Upper lobe of left lung (tissue), 6 donors: ENCODE measurements at regions not wholly inside any gene's neighbourhood (a gene's known extent, or its start where the extent isn't known, plus 50 kb on each side); places are given as distances from the start of the nearest gene placed in this dataset.

Experiments
- ATAC-seq, 2 donors: fragments of 200-7000 bp; cut with Tn5 transposase; one replicate each; pipeline ENCODE4 v1.9.1; 2022; ENCODE audit warnings: mild to moderate bottlenecking in 2 of 2, moderate library complexity in 2 of 2; ENCODE audit not compliant: low FRiP score in 2 of 2
- DNase-seq, 2 donors: peaks; one replicate each; pipeline ENCODE4 v3.0.0-alpha.2; 2019 to 2020
- H3K27ac ChIP-seq, 4 donors: fragments of 200-600 bp; sonication (generic); one replicate each; pipeline ENCODE4 v1.5.1; 2016 to 2019
- H3K27me3 ChIP-seq, 4 donors: fragments of 200-600 bp; sonication (generic); one replicate each; pipeline ENCODE4 v1.5.1; 2017 to 2019
- H3K36me3 ChIP-seq, 4 donors: fragments of 200-600 bp; sonication (generic); one replicate each; pipeline ENCODE4 v1.5.1; 2016 to 2019
- H3K4me1 ChIP-seq, 4 donors: fragments of 200-600 bp; sonication (generic); one replicate each; pipeline ENCODE4 v1.5.1; 2018 to 2019
- H3K4me3 ChIP-seq, 4 donors: fragments of 200-600 bp; sonication (generic); one replicate each; pipeline ENCODE4 v1.5.1; 2017 to 2019; ENCODE audit warnings: mild to moderate bottlenecking in 2 of 4, moderate library complexity in 1 of 4
- H3K9me3 ChIP-seq, 4 donors: fragments of 200-600 bp; sonication (generic); one replicate each; pipeline ENCODE4 v1.5.1; 2018 to 2019
- CTCF ChIP-seq, 6 experiments: fragments of 450-650 bp in 4 of 6; fragments of 200-600 bp in 2 of 6; sonication (generic) in 2 of 6; IDR thresholded peaks; one replicate each; pipeline ENCODE4 v1.5.1; 2016 to 2019; ENCODE audit warnings: antibody characterized with exemption in 6 of 6
- EP300 ChIP-seq, 4 donors: sonication (generic); formaldehyde crosslinking; IDR thresholded peaks; one replicate each; pipeline ENCODE4 v1.5.1; 2017; ENCODE audit warnings: antibody characterized with exemption in 4 of 4, control low read depth in 2 of 4
- POLR2A ChIP-seq, 4 donors: fragments of 450-650 bp; IDR thresholded peaks; one replicate each; pipeline ENCODE4 v1.5.1; 2016 to 2017; ENCODE audit warnings: antibody characterized with exemption in 4 of 4, mild to moderate bottlenecking in 2 of 4
- POLR2AphosphoS5 ChIP-seq, 2 donors: sonication (generic); formaldehyde crosslinking; IDR thresholded peaks; one replicate each; pipeline ENCODE4 v1.5.1; 2017; ENCODE audit warnings: antibody characterized with exemption in 2 of 2
- WGBS, 2 donors: methylation state at CpG; one replicate each; pipeline ENCODE4 v1.1.5; 2017 to 2018; 5-methylcytosine and 5-hydroxymethylcytosine counted together
- donor health status: DM: no; HTN: no; CAD: no; lungs with moderate emphysema.
- donor health status: DM: no; HTN: yes; CAD: no; lungs with severe emphysema.

GRCh38 chr2:220502539-220502938 lies 875.1 kb downstream of the SLC4A3 start:
- DNase-seq, result no peak
- WGBS, 2 donors, result 95 to 96% methylated on average over 3 of the region's 3 CpGs
- Histone ChIP-seq H3K27me3 (no peaks in the 10 kb centered on the region), H3K27ac (no peak overlapping the region), H3K9me3 (no peaks in the 10 kb centered on the region), H3K4me3 (no peak overlapping the region), H3K4me1 (peaks cover 0 to 3% (median 0%) of the 10 kb centered on the region in 4 donors), H3K36me3 (no peaks in the 10 kb centered on the region)
- no peak for TF ChIP-seq POLR2AphosphoS5 (IDR thresholded peaks at IDR 0.05)
- TF ChIP-seq EP300 (IDR thresholded peaks at IDR 0.05), result no peak
- no peak for TF ChIP-seq POLR2A (IDR thresholded peaks at IDR 0.05)
- no peak for TF ChIP-seq CTCF (IDR thresholded peaks at IDR 0.05)
- no peak for ATAC-seq

DNA sequence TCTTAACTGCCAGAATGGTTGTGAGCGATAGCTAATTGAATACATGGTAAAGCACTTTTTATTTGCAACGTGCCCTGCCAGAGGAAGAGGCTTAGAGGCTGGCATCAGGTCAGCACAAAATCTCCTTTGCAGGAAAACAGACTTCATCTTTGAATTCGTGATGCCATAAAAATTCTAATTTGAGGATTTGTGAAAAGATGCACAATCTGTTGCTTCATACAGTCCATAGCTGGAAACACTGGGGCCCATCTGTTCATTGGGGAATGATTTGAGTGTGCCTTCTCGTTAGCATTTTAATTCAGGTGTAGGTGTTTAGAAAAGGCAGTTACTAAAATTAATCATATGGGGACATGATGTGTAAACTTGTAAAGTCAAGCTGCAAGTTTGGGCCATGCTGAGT lies 876.0 kb downstream of the SLC4A3 start:
- Histone ChIP-seq H3K27ac (no peak overlapping the region), H3K9me3 (no peaks in the 10 kb centered on the region), H3K27me3 (no peaks in the 10 kb centered on the region), H3K4me3 (no peak overlapping the region), H3K36me3 (no peaks in the 10 kb centered on the region), H3K4me1 (peaks cover 0 to 3% (median 0%) of the 10 kb centered on the region in 4 donors)
- TF ChIP-seq POLR2A (IDR thresholded peaks at IDR 0.05), result no peak
- no peak for TF ChIP-seq EP300 (IDR thresholded peaks at IDR 0.05)
- no peak for TF ChIP-seq POLR2AphosphoS5 (IDR thresholded peaks at IDR 0.05)
- TF ChIP-seq CTCF (IDR thresholded peaks at IDR 0.05), result no peak
- no peak for ATAC-seq
- WGBS, 2 donors, result 77 to 80% methylated on average over 4 of the region's 4 CpGs
- DNase-seq, result no peak

DNA sequence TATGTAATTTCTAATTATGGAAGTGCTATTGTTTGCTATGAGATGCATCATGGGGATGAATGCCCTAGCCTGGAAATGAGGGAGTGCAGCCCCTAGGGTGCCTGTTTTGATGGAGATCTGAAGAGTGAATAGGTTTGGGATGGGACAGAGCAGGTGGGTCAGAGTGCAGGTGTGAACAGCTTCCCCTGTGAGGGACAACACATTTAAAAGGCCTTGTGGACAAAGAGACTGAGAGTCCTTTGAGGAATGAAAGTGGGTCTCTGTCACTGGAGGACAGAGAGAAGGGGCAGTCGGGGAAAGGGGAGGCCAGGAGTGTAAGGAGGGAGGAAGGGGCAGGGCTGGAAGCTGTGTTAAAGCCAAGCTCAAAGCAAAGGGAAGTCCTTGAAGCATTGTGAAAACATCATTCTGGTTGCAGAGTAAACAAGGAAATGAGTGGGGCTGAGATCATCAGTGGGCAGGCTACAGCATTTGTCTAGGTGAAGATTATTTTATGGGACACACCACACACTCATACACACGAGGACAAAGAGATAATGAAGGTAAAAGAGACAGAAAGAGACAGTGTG lies 877.6 kb downstream of the SLC4A3 start:
- Histone ChIP-seq H3K9me3 (no peaks in the 10 kb centered on the region), H3K27ac (no peak overlapping the region), H3K4me1 (peaks cover 0 to 3% (median 0%) of the 10 kb centered on the region in 4 donors), H3K4me3 (no peak overlapping the region), H3K27me3 (no peaks in the 10 kb centered on the region), H3K36me3 (no peaks in the 10 kb centered on the region)
- DNase-seq (no peak), ATAC-seq (no peak)
- TF ChIP-seq POLR2AphosphoS5 (IDR thresholded peaks at IDR 0.05), result no peak
- TF ChIP-seq POLR2A (IDR thresholded peaks at IDR 0.05), result no peak
- no peak for TF ChIP-seq EP300 (IDR thresholded peaks at IDR 0.05)
- no peak for TF ChIP-seq CTCF (IDR thresholded peaks at IDR 0.05)
- 11 to 31% methylated on average over 2 of the region's 2 CpGs for WGBS, 2 donors

GRCh38 chr2:220506466-220506865 lies 879.0 kb downstream of the SLC4A3 start:
- Histone ChIP-seq H3K36me3 (no peaks in the 10 kb centered on the region), H3K27ac (no peak overlapping the region), H3K27me3 (no peaks in the 10 kb centered on the region), H3K4me1 (peaks cover 0 to 3% (median 0%) of the 10 kb centered on the region in 4 donors), H3K9me3 (no peaks in the 10 kb centered on the region), H3K4me3 (no peak overlapping the region)
- no peak for DNase-seq
- 78 to 79% methylated on average over 3 of the region's 3 CpGs for WGBS, 2 donors
- ATAC-seq, result no peak
- TF ChIP-seq POLR2AphosphoS5 (IDR thresholded peaks at IDR 0.05), result no peak
- TF ChIP-seq POLR2A (IDR thresholded peaks at IDR 0.05), result no peak
- no peak for TF ChIP-seq EP300 (IDR thresholded peaks at IDR 0.05)
- no peak for TF ChIP-seq CTCF (IDR thresholded peaks at IDR 0.05)

DNA sequence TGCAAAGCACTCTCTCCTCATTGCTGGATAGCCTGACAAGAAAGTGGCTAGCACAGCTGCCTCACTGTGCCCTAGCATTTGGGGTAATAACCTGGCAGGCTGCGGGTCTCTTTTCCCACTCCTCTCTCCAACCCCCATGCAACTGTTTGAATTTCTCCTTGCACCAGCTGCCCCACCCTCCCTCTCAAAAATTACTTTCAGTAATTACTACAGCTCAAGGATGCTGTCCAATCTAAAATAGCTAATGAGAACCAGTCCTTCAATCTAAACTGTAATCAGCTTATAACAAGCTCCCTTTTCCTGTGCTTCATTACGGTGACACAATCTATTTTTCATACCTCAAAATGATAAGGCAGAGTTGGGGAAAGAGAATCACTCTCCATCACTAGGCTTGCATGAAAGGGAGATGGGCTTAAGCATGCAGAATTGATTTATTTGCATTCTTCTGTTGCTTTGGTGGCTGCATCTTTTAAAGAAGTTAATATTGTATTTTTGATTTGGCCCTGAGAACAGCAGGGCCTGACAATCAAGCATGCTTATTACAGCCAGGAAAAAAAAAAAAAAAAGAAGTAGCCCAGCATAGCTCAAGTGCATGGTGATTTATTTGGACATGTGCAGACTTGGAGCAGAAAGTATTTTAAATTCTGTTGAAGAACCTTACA lies 881.8 kb downstream of the SLC4A3 start:
- no peak for DNase-seq

More for the DNA sequence above, 881.8 kb downstream of the SLC4A3 start:
- Histone ChIP-seq H3K27me3 (no peaks in the 10 kb centered on the region), H3K36me3 (no peaks in the 10 kb centered on the region), H3K4me3 (no peak overlapping the region), H3K4me1 (peaks cover 0 to 3% (median 0%) of the 10 kb centered on the region in 4 donors), H3K27ac (no peak overlapping the region), H3K9me3 (no peaks in the 10 kb centered on the region)
- WGBS, 2 donors, result 50 to 57% methylated on average over 2 of the region's 2 CpGs
- ATAC-seq, result no peak
- TF ChIP-seq CTCF (IDR thresholded peaks at IDR 0.05) (no peak), POLR2A (IDR thresholded peaks at IDR 0.05) (no peak), POLR2AphosphoS5 (IDR thresholded peaks at IDR 0.05) (no peak), EP300 (IDR thresholded peaks at IDR 0.05) (no peak)
